ENCODE measurements at regions not wholly inside any gene's neighbourhood (a gene's known extent, or its start where the extent isn't known, plus 50 kb on each side); places are given as distances from the start of the nearest gene placed in this dataset.

DNA sequence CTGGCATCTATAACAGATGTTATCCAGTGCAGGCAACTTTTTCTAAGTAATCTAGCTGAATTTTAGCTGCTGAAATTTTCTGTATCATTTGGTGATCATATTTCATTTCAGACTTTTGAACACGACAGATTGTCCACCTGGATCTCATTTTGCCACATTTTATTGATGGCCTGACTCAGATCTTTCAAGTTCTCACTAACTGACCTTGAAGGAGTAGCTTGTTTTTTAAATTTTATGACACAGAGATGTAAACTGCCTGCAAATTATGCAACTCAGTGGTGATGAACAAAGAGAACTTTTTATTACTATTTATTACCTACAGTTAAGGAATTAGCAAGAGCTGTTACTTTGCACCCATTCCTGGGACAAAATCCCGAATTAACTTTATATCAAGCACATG lies 366.4 kb downstream of the PAX1 start:
- TF ChIP-seq, protein P1, sequence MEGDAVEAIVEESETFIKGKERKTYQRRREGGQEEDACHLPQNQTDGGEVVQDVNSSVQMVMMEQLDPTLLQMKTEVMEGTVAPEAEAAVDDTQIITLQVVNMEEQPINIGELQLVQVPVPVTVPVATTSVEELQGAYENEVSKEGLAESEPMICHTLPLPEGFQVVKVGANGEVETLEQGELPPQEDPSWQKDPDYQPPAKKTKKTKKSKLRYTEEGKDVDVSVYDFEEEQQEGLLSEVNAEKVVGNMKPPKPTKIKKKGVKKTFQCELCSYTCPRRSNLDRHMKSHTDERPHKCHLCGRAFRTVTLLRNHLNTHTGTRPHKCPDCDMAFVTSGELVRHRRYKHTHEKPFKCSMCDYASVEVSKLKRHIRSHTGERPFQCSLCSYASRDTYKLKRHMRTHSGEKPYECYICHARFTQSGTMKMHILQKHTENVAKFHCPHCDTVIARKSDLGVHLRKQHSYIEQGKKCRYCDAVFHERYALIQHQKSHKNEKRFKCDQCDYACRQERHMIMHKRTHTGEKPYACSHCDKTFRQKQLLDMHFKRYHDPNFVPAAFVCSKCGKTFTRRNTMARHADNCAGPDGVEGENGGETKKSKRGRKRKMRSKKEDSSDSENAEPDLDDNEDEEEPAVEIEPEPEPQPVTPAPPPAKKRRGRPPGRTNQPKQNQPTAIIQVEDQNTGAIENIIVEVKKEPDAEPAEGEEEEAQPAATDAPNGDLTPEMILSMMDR (IDR thresholded peaks at IDR 0.05): no peak
- TF ChIP-seq EP300 (IDR thresholded peaks at IDR 0.05): no peak
